ENCODE measurements at regions not wholly inside any gene's neighbourhood (a gene's known extent, or its start where the extent isn't known, plus 50 kb on each side); places are given as distances from the start of the nearest gene placed in this dataset.

DNA sequence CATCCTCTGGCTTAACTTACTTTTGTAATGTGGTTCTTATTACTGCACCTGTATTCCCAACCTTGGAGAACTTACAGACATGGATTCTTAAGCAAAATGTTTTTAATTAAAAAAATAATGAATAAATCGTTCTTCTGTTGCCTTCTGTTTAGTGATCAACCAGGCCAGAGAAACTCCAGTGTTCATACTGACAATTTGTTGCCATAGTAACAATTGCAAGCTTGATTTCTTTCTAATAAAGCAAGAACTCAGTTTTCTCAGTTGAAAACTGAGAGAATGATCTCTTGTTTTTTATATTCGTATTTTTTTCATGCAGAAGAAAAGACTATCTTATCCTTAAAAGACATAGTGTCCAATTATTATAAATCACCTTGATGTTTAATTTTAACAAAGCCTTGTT, 106.5 kb upstream of the LMNTD1 start:
- no peak for TF ChIP-seq YY1 (IDR thresholded peaks at IDR 0.05; ENCODE audit: insufficient read depth, insufficient read length)
- TF ChIP-seq ZNF274 (IDR thresholded peaks at IDR 0.05; ENCODE audit: low read depth, low read length), result no peak
- TF ChIP-seq SUZ12 (IDR thresholded peaks at IDR 0.05; ENCODE audit: extremely low read depth, insufficient read depth, insufficient read length), result no peak
